Activated CD4-positive, alpha-beta T cell treated with anti-CD3 and anti-CD28 coated beads, Interleukin-2, amount 10 ng/mL, durations not matched to agents 24 days and 14 days (primary cell): ENCODE measurements at regions not wholly inside any gene's neighbourhood (a gene's known extent, or its start where the extent isn't known, plus 50 kb on each side); places are given as distances from the start of the nearest gene placed in this dataset.
"Not testable (repeated sequence)": the region's sequence is repeated elsewhere in the genome, so short reads cannot be mapped to it uniquely, and the experiment has no call there.

Source experiments
- DNase-seq: peaks from one replicate; pipeline ENCODE4 v3.0.0; 2022
- H3K27ac Mint-ChIP-seq: one replicate; pipeline ENCODE4 v1.8.0; 2022; ENCODE audit warnings: mild to moderate bottlenecking, mixed read lengths
- H3K27me3 Mint-ChIP-seq: one replicate; pipeline ENCODE4 v1.8.0; 2022; ENCODE audit warnings: mixed read lengths
- H3K36me3 Mint-ChIP-seq: one replicate; pipeline ENCODE4 v1.8.0; 2022; ENCODE audit warnings: low read depth, mild to moderate bottlenecking, mixed read lengths
- H3K4me1 Mint-ChIP-seq: one replicate; pipeline ENCODE4 v1.8.0; 2021; ENCODE audit warnings: mixed read lengths
- H3K4me3 Mint-ChIP-seq: one replicate; pipeline ENCODE4 v1.8.0; 2022; ENCODE audit warnings: mild to moderate bottlenecking, moderate library complexity, mixed read lengths
- H3K9me3 Mint-ChIP-seq: one replicate; pipeline ENCODE4 v1.8.0; 2021; ENCODE audit warnings: mixed read lengths
- intact Hi-C: fragments of 100-400 bp; cut with micrococcal nuclease; formaldehyde crosslinking; loops from one replicate; pipeline ENCODE4 v1.15.1; 2023

DNA sequence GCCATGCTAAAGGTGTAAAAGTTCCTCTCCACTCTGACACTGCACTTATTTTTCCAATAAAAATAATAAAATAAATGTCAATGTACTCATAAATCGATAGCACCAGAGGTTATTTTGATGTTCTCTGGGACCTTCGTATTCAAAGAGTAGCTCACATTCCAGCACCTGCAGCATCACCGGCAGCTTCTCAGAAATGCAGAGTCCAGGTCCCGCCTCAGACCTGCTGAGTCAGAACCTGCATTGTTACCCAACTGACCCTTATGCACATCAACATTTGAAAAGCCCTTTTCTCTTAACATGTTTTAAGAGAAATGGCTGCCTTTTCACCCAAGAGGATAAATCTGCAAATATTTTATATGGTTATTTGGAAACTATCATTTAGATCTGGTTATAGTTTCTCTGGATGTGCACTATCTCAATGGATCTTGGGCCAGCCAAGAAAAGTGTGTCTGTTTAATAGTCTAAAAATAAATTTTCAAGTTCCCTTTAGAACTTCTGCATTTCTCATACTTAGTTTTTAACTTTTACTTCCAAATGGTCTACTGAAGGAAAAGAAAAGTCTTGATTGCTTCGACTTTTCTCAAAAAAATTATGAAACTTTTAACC, 216.2 kb upstream of the PRDM1 start:
- no peak for DNase-seq
- no peak overlapping the region for H3K4me3 Mint-ChIP-seq
- intact Hi-C loops: loop anchor here (10.0 kb wide), 1 partner anchor 385 kb away; no protein-coding TSS in a partner anchor
- H3K27me3 Mint-ChIP-seq: peaks cover 15% of the 10 kb centered on the region
- H3K9me3 Mint-ChIP-seq: peaks cover 30% of the 10 kb centered on the region
- H3K4me1 Mint-ChIP-seq: peaks cover 8% of the 10 kb centered on the region
- peaks cover 9% of the 10 kb centered on the region for H3K36me3 Mint-ChIP-seq
- H3K27ac Mint-ChIP-seq: no peak overlapping the region

GRCh38 chr6:105868823-105869460, 217.2 kb upstream of the PRDM1 start:
- peaks cover 8% of the 10 kb centered on the region for H3K4me1 Mint-ChIP-seq
- peaks cover 19% of the 10 kb centered on the region for H3K27me3 Mint-ChIP-seq
- peak; percentile 45 for DNase-seq
- H3K36me3 Mint-ChIP-seq: peaks cover 10% of the 10 kb centered on the region
- H3K9me3 Mint-ChIP-seq: peaks cover 29% of the 10 kb centered on the region
- intact Hi-C loops: no loop called here
- H3K4me3 Mint-ChIP-seq: no peak overlapping the region
- H3K27ac Mint-ChIP-seq: no peak overlapping the region

DNA sequence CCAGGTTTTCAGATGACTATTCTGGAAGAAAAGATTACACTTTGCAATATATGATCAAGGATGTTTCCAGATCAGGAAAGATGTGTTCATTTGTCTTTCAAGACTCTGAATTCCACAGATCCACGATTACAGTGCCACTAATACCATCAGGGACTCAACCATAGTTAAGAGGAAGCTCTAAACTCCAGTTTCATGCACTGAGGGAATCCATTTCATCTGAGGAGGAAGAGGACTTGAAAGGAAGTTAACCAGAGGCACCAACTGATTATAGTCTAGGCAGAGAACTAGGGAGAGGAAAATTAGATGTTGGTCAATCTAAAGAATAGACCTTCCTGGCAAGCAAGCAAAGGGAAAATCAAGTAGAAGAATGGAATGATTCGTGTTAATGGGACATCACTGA, 218.3 kb upstream of the PRDM1 start:
- no peaks in the 10 kb centered on the region for H3K4me1 Mint-ChIP-seq
- H3K27ac Mint-ChIP-seq: no peak overlapping the region
- peaks cover 29% of the 10 kb centered on the region for H3K9me3 Mint-ChIP-seq
- intact Hi-C loops: no loop called here
- H3K27me3 Mint-ChIP-seq: peaks cover 24% of the 10 kb centered on the region
- no peak for DNase-seq
- H3K4me3 Mint-ChIP-seq: no peak overlapping the region
- peaks cover 10% of the 10 kb centered on the region for H3K36me3 Mint-ChIP-seq

DNA sequence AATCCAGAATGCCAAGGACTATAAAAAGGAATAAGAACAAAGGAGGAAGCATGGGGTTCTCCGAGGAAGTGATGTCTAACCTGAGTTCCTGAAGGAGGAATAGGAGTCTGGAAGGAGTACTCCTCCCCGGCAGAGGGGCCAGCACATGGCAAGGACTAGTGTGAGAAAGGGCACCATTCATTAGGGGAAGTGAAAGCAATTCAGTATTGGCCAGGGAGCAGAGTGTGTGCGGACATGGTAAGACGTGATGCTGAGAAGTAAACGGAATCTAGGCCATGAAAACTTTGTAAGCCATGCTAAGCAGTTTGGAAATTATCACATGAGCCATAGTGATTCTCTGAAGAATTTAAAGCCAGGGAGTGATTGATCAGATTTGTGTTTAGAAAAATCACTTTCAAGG, 218.9 kb upstream of the PRDM1 start:
- Mint-ChIP-seq H3K36me3 (peaks cover 10% of the 10 kb centered on the region), H3K27me3 (peaks cover 25% of the 10 kb centered on the region), H3K9me3 (peaks cover 30% of the 10 kb centered on the region), H3K4me3 (no peak overlapping the region), H3K27ac (no peak overlapping the region), H3K4me1 (no peaks in the 10 kb centered on the region)
- intact Hi-C loops: no loop called here
- DNase-seq: no peak

GRCh38 chr6:105862936-105863607, 223.1 kb upstream of the PRDM1 start:
- Mint-ChIP-seq H3K4me3 (no peak overlapping the region), H3K27me3 (peaks cover 24% of the 10 kb centered on the region), H3K9me3 (peaks cover 28% of the 10 kb centered on the region), H3K36me3 (peaks cover 8% of the 10 kb centered on the region), H3K27ac (no peak overlapping the region), H3K4me1 (peaks cover 2% of the 10 kb centered on the region)
- intact Hi-C loops: no loop called here
- DNase-seq: no peak

GRCh38 chr6:105860927-105861326, 225.2 kb upstream of the PRDM1 start:
- not testable (repeated sequence) for H3K4me1 Mint-ChIP-seq, H3K27ac Mint-ChIP-seq

DNA sequence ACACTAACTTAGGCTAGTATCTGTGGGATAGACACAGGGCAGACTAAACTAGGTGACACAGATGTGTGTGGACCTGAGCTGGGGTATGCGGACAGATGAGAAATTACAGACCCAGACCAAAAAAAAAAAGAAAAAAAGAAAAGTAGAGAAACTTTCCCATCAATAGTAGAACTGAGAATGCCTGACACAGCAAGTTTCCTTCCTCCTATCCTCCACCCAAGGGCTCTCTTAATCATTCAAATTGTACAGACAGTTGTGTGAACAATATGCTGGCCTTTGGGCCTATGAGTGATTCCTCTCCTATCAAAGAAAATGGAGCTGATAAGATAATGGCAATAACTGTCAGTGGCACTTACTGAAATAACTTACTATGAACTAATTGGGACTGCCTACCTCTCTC, 226.7 kb upstream of the PRDM1 start:
- peaks cover 16% of the 10 kb centered on the region for H3K27me3 Mint-ChIP-seq
- DNase-seq: no peak
- H3K27ac Mint-ChIP-seq: no peak overlapping the region
- no peak overlapping the region for H3K4me3 Mint-ChIP-seq
- H3K36me3 Mint-ChIP-seq: peaks cover 7% of the 10 kb centered on the region
- H3K9me3 Mint-ChIP-seq: peaks cover 8% of the 10 kb centered on the region
- peaks cover 5% of the 10 kb centered on the region for H3K4me1 Mint-ChIP-seq
- intact Hi-C loops: no loop called here

More at GRCh38 chr6:105860927-105861326, 225.2 kb upstream of the PRDM1 start:
- intact Hi-C loops, H3K4me3 Mint-ChIP-seq, DNase-seq, H3K36me3 Mint-ChIP-seq: not testable (repeated sequence)
- Mint-ChIP-seq H3K9me3 (peaks cover 13% of the 10 kb centered on the region), H3K27me3 (peaks cover 22% of the 10 kb centered on the region)

GRCh38 chr6:105858639-105859038, 227.5 kb upstream of the PRDM1 start:
- H3K36me3 Mint-ChIP-seq, H3K4me1 Mint-ChIP-seq, DNase-seq, intact Hi-C loops, H3K4me3 Mint-ChIP-seq, H3K27ac Mint-ChIP-seq, H3K9me3 Mint-ChIP-seq: not testable (repeated sequence)
- peaks cover 11% of the 10 kb centered on the region for H3K27me3 Mint-ChIP-seq

DNA sequence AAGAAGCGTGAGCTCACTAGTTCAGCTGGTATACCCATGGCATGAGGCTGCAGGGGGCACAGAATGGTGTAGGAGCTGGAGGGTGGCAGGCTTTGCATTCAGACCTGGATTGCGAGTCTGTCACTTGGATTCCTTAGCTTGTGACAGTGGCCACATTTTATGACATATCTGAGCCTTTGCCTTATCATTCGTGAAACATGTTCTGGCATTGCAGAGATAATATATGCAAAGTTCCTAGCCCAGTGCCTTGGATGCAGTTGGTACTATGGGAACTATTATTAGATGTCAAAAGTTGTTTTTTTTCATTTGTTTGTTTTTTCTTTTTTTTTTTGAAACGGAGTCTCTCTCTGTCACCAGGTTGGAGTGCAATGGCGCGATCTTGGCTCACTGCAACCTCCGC, 230.7 kb upstream of the PRDM1 start:
- intact Hi-C loops: no loop called here

GRCh38 chr6:105853979-105854378, 232.2 kb upstream of the PRDM1 start:
- intact Hi-C loops, H3K27me3 Mint-ChIP-seq, H3K36me3 Mint-ChIP-seq, H3K9me3 Mint-ChIP-seq, DNase-seq, H3K27ac Mint-ChIP-seq, H3K4me3 Mint-ChIP-seq, H3K4me1 Mint-ChIP-seq: not testable (repeated sequence)

More for the DNA sequence above, 230.7 kb upstream of the PRDM1 start:
- H3K36me3 Mint-ChIP-seq: peaks cover 6% of the 10 kb centered on the region
- peaks cover 5% of the 10 kb centered on the region for H3K4me1 Mint-ChIP-seq
- DNase-seq: no peak
- no peak overlapping the region for H3K4me3 Mint-ChIP-seq
- no peaks in the 10 kb centered on the region for H3K27me3 Mint-ChIP-seq
- no peaks in the 10 kb centered on the region for H3K9me3 Mint-ChIP-seq
- no peak overlapping the region for H3K27ac Mint-ChIP-seq

DNA sequence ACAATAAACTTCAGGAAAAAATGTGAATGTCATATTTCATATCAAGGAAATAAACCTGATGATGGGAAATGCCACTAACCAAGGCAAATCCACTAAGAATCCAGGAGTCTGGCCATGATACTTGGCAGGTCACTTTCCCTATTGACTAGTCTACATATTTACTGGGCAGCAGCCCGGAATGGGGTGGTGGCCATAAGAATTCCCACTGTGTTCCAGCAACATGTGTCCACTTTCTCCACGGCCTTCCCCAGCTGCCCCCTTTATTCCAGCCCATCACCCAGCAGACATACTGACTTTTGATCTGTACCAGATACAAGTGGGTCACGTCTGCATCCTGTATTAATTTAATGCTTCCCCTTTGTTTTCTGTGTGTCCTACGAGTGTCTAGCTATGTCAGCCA, 234.5 kb upstream of the PRDM1 start:
- DNase-seq: no peak
- H3K4me1 Mint-ChIP-seq: peaks cover 3% of the 10 kb centered on the region
- H3K27me3 Mint-ChIP-seq: peaks cover 8% of the 10 kb centered on the region
- no peaks in the 10 kb centered on the region for H3K9me3 Mint-ChIP-seq
- H3K36me3 Mint-ChIP-seq: peaks cover 3% of the 10 kb centered on the region
- H3K4me3 Mint-ChIP-seq: no peak overlapping the region
- intact Hi-C loops: no loop called here
- no peak overlapping the region for H3K27ac Mint-ChIP-seq

GRCh38 chr6:105851113-105851580, 235.0 kb upstream of the PRDM1 start:
- intact Hi-C loops: no loop called here
- no peak overlapping the region for H3K27ac Mint-ChIP-seq
- H3K4me1 Mint-ChIP-seq: no peaks in the 10 kb centered on the region
- H3K27me3 Mint-ChIP-seq: peaks cover 8% of the 10 kb centered on the region
- no peak overlapping the region for H3K4me3 Mint-ChIP-seq
- peaks cover under 1% of the 10 kb centered on the region for H3K36me3 Mint-ChIP-seq
- no peak for DNase-seq
- no peaks in the 10 kb centered on the region for H3K9me3 Mint-ChIP-seq

GRCh38 chr6:105850261-105851112, 235.6 kb upstream of the PRDM1 start:
- Mint-ChIP-seq H3K9me3 (no peaks in the 10 kb centered on the region), H3K27ac (no peak overlapping the region), H3K4me3 (no peak overlapping the region), H3K27me3 (peaks cover 8% of the 10 kb centered on the region), H3K4me1 (no peaks in the 10 kb centered on the region), H3K36me3 (no peaks in the 10 kb centered on the region)
- intact Hi-C loops: no loop called here
- DNase-seq: no peak

DNA sequence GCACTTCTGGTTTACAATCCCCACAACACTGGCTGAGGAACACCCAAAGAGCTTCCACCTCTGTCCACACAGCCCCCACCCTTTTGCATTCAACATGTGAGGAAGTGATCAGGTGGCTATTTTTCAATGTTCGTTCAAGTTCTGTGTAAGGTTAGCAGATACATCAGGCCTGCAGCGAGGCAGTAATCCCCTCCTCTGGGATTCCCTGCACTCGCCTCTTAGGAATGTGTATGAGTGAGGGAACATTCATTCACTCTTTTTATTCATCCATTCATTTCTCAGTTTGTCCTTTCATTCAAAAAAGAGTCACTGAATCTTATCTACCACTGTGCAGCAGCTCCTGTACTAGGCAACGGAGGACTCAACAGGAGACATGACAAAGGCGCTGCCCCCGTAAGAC, 236.4 kb upstream of the PRDM1 start:
- Mint-ChIP-seq H3K4me1 (no peaks in the 10 kb centered on the region), H3K36me3 (no peaks in the 10 kb centered on the region), H3K9me3 (no peaks in the 10 kb centered on the region), H3K4me3 (no peak overlapping the region), H3K27ac (no peak overlapping the region), H3K27me3 (peaks cover 8% of the 10 kb centered on the region)
- no peak for DNase-seq
- intact Hi-C loops: no loop called here
